GM19397 (cell line): ENCODE measurements at regions not wholly inside any gene's neighbourhood (a gene's known extent, or its start where the extent isn't known, plus 50 kb on each side); places are given as distances from the start of the nearest gene placed in this dataset.
"Not testable (repeated sequence)": the region's sequence is repeated elsewhere in the genome, so short reads cannot be mapped to it uniquely, and the experiment has no call there.

Source experiments
- ATAC-seq: cut with Tn5 transposase; IDR thresholded peaks from one replicate; pipeline ENCODE4 v1.9.1; 2021; ENCODE audit warnings: mild to moderate bottlenecking, moderate library complexity; ENCODE audit not compliant: unreplicated experiment

DNA sequence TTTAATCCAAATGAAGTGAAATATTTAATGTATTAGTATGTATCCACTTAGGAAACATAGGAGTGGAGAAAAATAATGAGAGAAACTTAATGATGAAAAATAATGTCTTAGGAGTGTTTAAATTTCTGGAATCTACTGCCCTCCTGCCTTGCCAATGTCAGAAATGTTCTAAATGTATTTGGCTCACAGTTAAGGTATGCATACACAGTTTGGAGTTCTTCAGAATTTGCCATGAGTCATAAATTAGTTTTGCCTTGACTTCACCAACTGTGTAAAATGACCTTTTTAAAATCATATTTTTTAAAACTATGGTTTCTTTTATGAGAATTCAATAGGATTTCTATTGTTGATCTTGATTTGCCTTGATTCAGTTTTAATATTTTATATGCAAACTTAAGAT lies 191.7 kb upstream of the HSF2 start:
- no peak for ATAC-seq

GRCh38 chr6:122214605-122215318 lies 184.7 kb upstream of the HSF2 start:
- no peak for ATAC-seq

GRCh38 chr6:122220254-122220653 lies 179.2 kb upstream of the HSF2 start:
- no peak for ATAC-seq

GRCh38 chr6:122222761-122223160 lies 176.7 kb upstream of the HSF2 start:
- no peak for ATAC-seq

DNA sequence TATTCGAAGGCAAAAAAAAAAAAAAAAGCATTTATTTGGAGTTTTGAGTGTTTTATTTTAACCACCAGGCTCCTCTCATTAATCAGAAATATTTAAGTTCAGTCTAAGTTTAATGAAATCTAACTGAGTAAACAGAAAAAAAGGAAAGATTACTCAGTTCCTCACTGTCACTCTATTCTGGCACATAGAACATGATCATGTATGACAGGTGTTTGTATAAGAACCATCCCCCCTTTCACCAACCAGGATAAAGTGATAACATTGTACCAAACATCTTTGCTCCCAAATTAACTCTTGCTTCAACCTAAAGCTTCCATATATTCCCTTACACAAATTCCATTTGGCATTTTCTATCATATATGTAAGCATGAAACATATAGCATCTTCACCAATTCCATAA lies 176.2 kb upstream of the HSF2 start:
- no peak for ATAC-seq

GRCh38 chr6:122238861-122239260 lies 160.6 kb upstream of the HSF2 start:
- no peak for ATAC-seq

- ATAC-seq, result no peak
These were observed 152.4 kb upstream of the HSF2 start for GRCh38 chr6:122246906-122247658.

GRCh38 chr6:122248001-122248669 lies 151.3 kb upstream of the HSF2 start:
- no peak for ATAC-seq

- no peak for ATAC-seq
These were observed 150.6 kb upstream of the HSF2 start for GRCh38 chr6:122248844-122249243.

DNA sequence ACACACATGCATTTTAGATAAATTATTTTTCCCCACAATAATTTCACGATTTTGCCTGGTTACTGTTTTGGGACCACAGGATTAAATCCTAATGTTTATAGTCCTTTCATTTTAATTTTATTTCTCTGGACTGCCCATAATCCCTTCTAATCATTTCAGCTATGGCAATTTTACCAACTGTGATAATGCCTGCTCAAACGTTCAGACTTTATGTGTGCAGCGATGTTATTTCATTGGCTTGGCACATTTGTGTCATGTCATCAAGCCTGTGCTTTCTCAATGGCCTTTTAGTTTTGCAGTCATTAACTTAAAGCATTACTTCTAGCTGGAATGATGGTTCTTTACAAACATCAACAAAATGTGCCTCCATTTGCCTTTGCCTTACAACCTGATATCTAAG lies 140.6 kb upstream of the HSF2 start:
- ATAC-seq, result no peak

- ATAC-seq, result no peak
These were observed 134.9 kb upstream of the HSF2 start for GRCh38 chr6:122264557-122264956.

- ATAC-seq, result no peak
These were observed 133.7 kb upstream of the HSF2 start for GRCh38 chr6:122265755-122266154.

- no peak for ATAC-seq
These were observed 131.1 kb upstream of the HSF2 start for GRCh38 chr6:122268394-122268793.

DNA sequence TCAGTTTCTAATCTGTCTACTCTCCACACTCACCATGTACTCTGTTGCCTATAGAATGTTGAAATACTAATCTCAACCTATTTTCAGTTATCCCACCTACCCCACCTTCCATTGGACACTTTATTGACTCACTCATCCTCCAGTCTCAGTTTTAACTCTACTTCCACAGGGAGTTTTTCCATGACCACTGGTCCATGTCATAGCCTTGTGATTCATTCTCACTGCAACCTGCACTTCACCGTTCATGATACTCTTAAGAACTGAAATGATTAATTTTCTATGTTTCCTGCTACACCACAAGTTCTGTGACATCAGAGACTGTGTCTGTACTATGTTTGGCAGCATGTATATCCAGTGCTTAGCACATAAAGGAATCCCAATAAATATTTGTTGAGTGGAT lies 122.8 kb upstream of the HSF2 start:
- ATAC-seq, result no peak

- not testable (repeated sequence) for ATAC-seq
These were observed 119.1 kb upstream of the HSF2 start for GRCh38 chr6:122280105-122281021.

GRCh38 chr6:122283884-122284283 lies 115.6 kb upstream of the HSF2 start:
- no peak for ATAC-seq

- no peak for ATAC-seq
These were observed 114.6 kb upstream of the HSF2 start for GRCh38 chr6:122284848-122285247.

GRCh38 chr6:122285292-122285913 lies 114.0 kb upstream of the HSF2 start:
- ATAC-seq, result no peak

DNA sequence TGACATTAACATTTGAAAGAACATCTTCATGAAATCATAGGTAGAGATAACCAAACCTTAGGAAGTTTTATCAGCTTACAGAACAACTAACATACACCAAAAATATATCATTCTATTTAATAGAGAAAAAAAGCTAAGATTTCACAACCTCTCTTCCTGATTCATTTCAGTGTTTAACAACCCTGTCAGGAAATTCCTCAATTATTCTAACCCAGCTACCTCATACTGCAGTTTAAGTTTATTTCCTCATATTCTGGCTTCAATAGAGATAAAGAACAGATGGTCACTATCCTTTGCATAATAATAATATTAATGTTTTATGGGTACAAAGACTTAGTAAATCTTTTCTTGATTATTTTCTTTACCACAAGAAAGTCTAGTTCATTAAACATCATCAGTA lies 112.9 kb upstream of the HSF2 start:
- no peak for ATAC-seq

GRCh38 chr6:122289762-122290539 lies 109.5 kb upstream of the HSF2 start:
- no peak for ATAC-seq
